IPS DF 6.9 (cell line): ENCODE measurements at regions not wholly inside any gene's neighbourhood (a gene's known extent, or its start where the extent isn't known, plus 50 kb on each side); places are given as distances from the start of the nearest gene placed in this dataset.
A peak's percentile ranks its signal among the peaks of the same experiment; 100 is the strongest.

Experiments
- DNase-seq: peaks from one replicate; pipeline ENCODE4 v3.0.0-alpha.2; 2013; ENCODE audit warnings: low read depth, low spot score
- H3K27ac ChIP-seq: one replicate; pipeline ENCODE4 v1.5.1; 2013; ENCODE audit warnings: low read length, control low read depth
- H3K27me3 ChIP-seq: 2 replicates; pipeline ENCODE4 v1.6.1; 2013; ENCODE audit warnings: mild to moderate bottlenecking, low read length; ENCODE audit not compliant: control insufficient read depth, insufficient read depth
- H3K36me3 ChIP-seq: 2 replicates; pipeline ENCODE4 v1.6.1; 2013; ENCODE audit warnings: low read length; ENCODE audit not compliant: control insufficient read depth, insufficient read depth
- H3K4me1 ChIP-seq: 2 replicates; pipeline ENCODE4 v1.6.1; 2013; ENCODE audit warnings: low read length; ENCODE audit not compliant: control insufficient read depth, insufficient read depth
- H3K4me3 ChIP-seq: 2 replicates; pipeline ENCODE4 v1.5.1; 2013; ENCODE audit warnings: mild to moderate bottlenecking, low read length
- H3K9me3 ChIP-seq: 2 replicates; pipeline ENCODE4 v1.6.1; 2013; ENCODE audit warnings: low read length, inconsistent platforms; ENCODE audit not compliant: control insufficient read depth, insufficient read depth
- WGBS: extraction: QIAGEN DNeasy Blood & Tissue Kit; methylation state at CpG from one replicate; pipeline ENCODE4 v1.1.7; 2013; ENCODE audit warnings: mixed read lengths, missing lambda C conversion rate; ENCODE audit not compliant: insufficient read length, insufficient coverage; 5-methylcytosine and 5-hydroxymethylcytosine counted together

- H3K27ac ChIP-seq: no peak overlapping the region
- no peak overlapping the region for H3K4me3 ChIP-seq
- no peaks in the 10 kb centered on the region for H3K4me1 ChIP-seq
- H3K36me3 ChIP-seq: no peaks in the 10 kb centered on the region
- WGBS: no CpG with 5 or more reads among the region's 4 CpGs
- no peaks in the 10 kb centered on the region for H3K9me3 ChIP-seq
- H3K27me3 ChIP-seq: no peaks in the 10 kb centered on the region
- no peak for DNase-seq
Measured at GRCh38 chr9:118631956-118632355, 737.3 kb downstream of the BRINP1 start.

GRCh38 chr9:118635416-118635815 lies 733.8 kb downstream of the BRINP1 start:
- Histone ChIP-seq H3K27ac (no peak overlapping the region), H3K27me3 (no peaks in the 10 kb centered on the region), H3K36me3 (no peaks in the 10 kb centered on the region), H3K9me3 (no peaks in the 10 kb centered on the region), H3K4me3 (no peak overlapping the region), H3K4me1 (no peaks in the 10 kb centered on the region)
- no CpG with 5 or more reads among the region's 3 CpGs for WGBS
- DNase-seq: no peak

- Histone ChIP-seq H3K27ac (no peak overlapping the region), H3K4me1 (no peaks in the 10 kb centered on the region), H3K36me3 (no peaks in the 10 kb centered on the region), H3K4me3 (no peak overlapping the region), H3K27me3 (no peaks in the 10 kb centered on the region), H3K9me3 (no peaks in the 10 kb centered on the region)
- WGBS: no CpG with 5 or more reads among the region's 2 CpGs
- no peak for DNase-seq
Measured at GRCh38 chr9:118637681-118638080, 731.6 kb downstream of the BRINP1 start.

- Histone ChIP-seq H3K4me1 (no peaks in the 10 kb centered on the region), H3K27me3 (no peaks in the 10 kb centered on the region), H3K36me3 (no peaks in the 10 kb centered on the region), H3K27ac (no peak overlapping the region), H3K9me3 (no peaks in the 10 kb centered on the region), H3K4me3 (no peak overlapping the region)
- DNase-seq: no peak
- no CpG with 5 or more reads among the region's 7 CpGs for WGBS
Measured at GRCh38 chr9:118640836-118641560, 728.2 kb downstream of the BRINP1 start.

- Histone ChIP-seq H3K4me1 (no peaks in the 10 kb centered on the region), H3K36me3 (no peaks in the 10 kb centered on the region), H3K27me3 (no peaks in the 10 kb centered on the region), H3K27ac (no peak overlapping the region), H3K4me3 (no peak overlapping the region), H3K9me3 (no peaks in the 10 kb centered on the region)
- peak; percentile 45 for DNase-seq
- no CpG with 5 or more reads among the region's 2 CpGs for WGBS
Measured at GRCh38 chr9:118643118-118643517, 726.1 kb downstream of the BRINP1 start.

- H3K4me1 ChIP-seq: no peaks in the 10 kb centered on the region
- H3K36me3 ChIP-seq: no peaks in the 10 kb centered on the region
- no peak overlapping the region for H3K27ac ChIP-seq
- no peaks in the 10 kb centered on the region for H3K27me3 ChIP-seq
- no peak for DNase-seq
- no peak overlapping the region for H3K4me3 ChIP-seq
- H3K9me3 ChIP-seq: no peaks in the 10 kb centered on the region
- WGBS: no CpG with 5 or more reads among the region's 1 CpG
Measured at GRCh38 chr9:118644066-118644465, 725.2 kb downstream of the BRINP1 start.

- DNase-seq: no peak
- no peaks in the 10 kb centered on the region for H3K9me3 ChIP-seq
- H3K4me1 ChIP-seq: no peaks in the 10 kb centered on the region
- WGBS: no CpG with 5 or more reads among the region's 1 CpG
- no peaks in the 10 kb centered on the region for H3K27me3 ChIP-seq
- no peak overlapping the region for H3K4me3 ChIP-seq
- H3K27ac ChIP-seq: no peak overlapping the region
- no peaks in the 10 kb centered on the region for H3K36me3 ChIP-seq
Measured at GRCh38 chr9:118647331-118647730, 721.9 kb downstream of the BRINP1 start.

GRCh38 chr9:118650417-118650816 lies 718.8 kb downstream of the BRINP1 start:
- Histone ChIP-seq H3K4me1 (no peaks in the 10 kb centered on the region), H3K9me3 (no peaks in the 10 kb centered on the region), H3K36me3 (no peaks in the 10 kb centered on the region), H3K27ac (no peak overlapping the region), H3K4me3 (no peak overlapping the region), H3K27me3 (no peaks in the 10 kb centered on the region)
- no peak for DNase-seq

- WGBS: no CpG with 5 or more reads among the region's 2 CpGs
- Histone ChIP-seq H3K4me3 (no peak overlapping the region), H3K4me1 (no peaks in the 10 kb centered on the region), H3K9me3 (no peaks in the 10 kb centered on the region), H3K27me3 (no peaks in the 10 kb centered on the region), H3K27ac (no peak overlapping the region), H3K36me3 (no peaks in the 10 kb centered on the region)
- no peak for DNase-seq
Measured at GRCh38 chr9:118651511-118651910, 717.7 kb downstream of the BRINP1 start.

- no peak for DNase-seq
- no peak overlapping the region for H3K4me3 ChIP-seq
- WGBS: no CpG with 5 or more reads among the region's 2 CpGs
- H3K27me3 ChIP-seq: no peaks in the 10 kb centered on the region
- H3K9me3 ChIP-seq: no peaks in the 10 kb centered on the region
- H3K27ac ChIP-seq: no peak overlapping the region
- no peaks in the 10 kb centered on the region for H3K36me3 ChIP-seq
- H3K4me1 ChIP-seq: no peaks in the 10 kb centered on the region
Measured at GRCh38 chr9:118652258-118652657, 717.0 kb downstream of the BRINP1 start.

GRCh38 chr9:118652912-118653311 lies 716.3 kb downstream of the BRINP1 start:
- Histone ChIP-seq H3K4me3 (no peak overlapping the region), H3K27ac (no peak overlapping the region), H3K4me1 (no peaks in the 10 kb centered on the region), H3K36me3 (no peaks in the 10 kb centered on the region), H3K27me3 (no peaks in the 10 kb centered on the region), H3K9me3 (no peaks in the 10 kb centered on the region)
- no CpG with 5 or more reads among the region's 2 CpGs for WGBS
- no peak for DNase-seq
